ENCODE measurements at regions not wholly inside any gene's neighbourhood (a gene's known extent, or its start where the extent isn't known, plus 50 kb on each side); places are given as distances from the start of the nearest gene placed in this dataset.

DNA sequence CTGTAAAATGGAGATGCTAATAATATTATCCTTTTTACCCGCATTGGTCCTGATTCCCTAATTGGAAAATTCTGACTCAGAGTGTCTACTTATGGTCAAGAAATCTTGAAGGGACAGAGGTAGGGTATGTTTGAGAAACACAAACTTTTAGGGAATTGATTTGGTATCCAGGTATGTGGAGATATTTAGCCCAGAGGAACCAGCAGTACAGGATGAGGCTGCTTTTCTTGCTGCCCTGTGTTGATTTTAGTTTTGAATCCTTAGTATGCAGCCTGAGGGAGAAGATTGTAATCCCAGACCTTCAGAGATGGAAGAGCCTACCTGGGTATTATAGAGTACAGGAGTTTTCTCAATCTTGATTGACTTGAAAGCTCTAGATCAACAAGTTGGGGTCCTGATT lies 569.1 kb downstream of the PDCD6IP start:
- Histone ChIP-seq H3K4me1 (no peaks in the 10 kb centered on the region), H3K9me3 (no peaks in the 10 kb centered on the region), H3K27me3 (no peaks in the 10 kb centered on the region), H3K4me3 (no peak overlapping the region), H3K27ac (no peak overlapping the region), H3K36me3 (no peaks in the 10 kb centered on the region)
- TF ChIP-seq, protein P1, sequence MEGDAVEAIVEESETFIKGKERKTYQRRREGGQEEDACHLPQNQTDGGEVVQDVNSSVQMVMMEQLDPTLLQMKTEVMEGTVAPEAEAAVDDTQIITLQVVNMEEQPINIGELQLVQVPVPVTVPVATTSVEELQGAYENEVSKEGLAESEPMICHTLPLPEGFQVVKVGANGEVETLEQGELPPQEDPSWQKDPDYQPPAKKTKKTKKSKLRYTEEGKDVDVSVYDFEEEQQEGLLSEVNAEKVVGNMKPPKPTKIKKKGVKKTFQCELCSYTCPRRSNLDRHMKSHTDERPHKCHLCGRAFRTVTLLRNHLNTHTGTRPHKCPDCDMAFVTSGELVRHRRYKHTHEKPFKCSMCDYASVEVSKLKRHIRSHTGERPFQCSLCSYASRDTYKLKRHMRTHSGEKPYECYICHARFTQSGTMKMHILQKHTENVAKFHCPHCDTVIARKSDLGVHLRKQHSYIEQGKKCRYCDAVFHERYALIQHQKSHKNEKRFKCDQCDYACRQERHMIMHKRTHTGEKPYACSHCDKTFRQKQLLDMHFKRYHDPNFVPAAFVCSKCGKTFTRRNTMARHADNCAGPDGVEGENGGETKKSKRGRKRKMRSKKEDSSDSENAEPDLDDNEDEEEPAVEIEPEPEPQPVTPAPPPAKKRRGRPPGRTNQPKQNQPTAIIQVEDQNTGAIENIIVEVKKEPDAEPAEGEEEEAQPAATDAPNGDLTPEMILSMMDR (IDR thresholded peaks at IDR 0.05), result no peak
- intact Hi-C loops (cut with DNase I), result no loop called here
- no peak for DNase-seq (ENCODE audit: low spot score in 2 of 2)

DNA sequence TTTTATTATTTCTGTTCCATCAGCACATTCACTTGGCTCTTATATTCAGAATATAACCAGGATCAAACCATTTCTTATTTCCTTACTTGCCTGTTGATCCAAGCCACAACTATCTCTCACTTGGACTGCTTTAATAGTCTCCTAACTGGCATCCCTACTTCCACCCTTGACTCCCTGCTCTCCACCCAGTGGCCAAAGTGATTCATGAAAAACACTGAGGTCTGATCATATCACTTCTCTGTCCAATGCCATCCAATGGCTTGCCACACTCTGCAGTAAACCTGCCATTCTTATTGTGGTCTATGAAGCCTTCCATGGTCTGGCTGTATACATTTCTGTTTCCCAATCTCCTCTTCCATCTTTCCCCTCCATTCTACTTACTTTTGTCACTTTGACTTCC lies 576.1 kb downstream of the PDCD6IP start:
- H3K4me3 ChIP-seq, result no peak overlapping the region
- no peaks in the 10 kb centered on the region for H3K36me3 ChIP-seq
- DNase-seq (ENCODE audit: low spot score in 2 of 2), result no peak
- intact Hi-C loops (cut with DNase I), result no loop called here
- TF ChIP-seq, protein P1 (IDR thresholded peaks at IDR 0.05), result no peak
- no peaks in the 10 kb centered on the region for H3K4me1 ChIP-seq
- H3K27me3 ChIP-seq, result no peaks in the 10 kb centered on the region
- H3K27ac ChIP-seq, result no peak overlapping the region
- no peaks in the 10 kb centered on the region for H3K9me3 ChIP-seq

DNA sequence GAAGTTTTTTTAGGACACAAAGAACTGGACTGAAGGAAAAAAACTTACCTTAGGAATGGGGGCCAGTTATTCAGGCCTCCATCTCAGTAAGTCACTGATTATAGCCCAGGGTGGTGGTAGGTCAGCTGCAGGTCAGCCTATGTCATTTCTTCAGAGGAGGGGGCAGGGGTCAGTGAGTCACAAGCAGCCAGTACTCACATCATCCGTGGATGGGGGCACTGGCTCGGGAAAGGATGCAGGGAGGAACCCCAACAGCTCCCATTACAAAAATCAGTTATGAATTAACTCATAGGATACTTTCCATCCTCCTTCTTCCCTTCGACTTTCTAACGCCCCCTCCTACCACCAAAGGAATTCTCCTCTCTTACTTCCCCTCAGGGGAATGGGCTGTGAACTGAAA lies 578.3 kb downstream of the PDCD6IP start:
- Histone ChIP-seq H3K27me3 (no peaks in the 10 kb centered on the region), H3K4me3 (no peak overlapping the region), H3K4me1 (no peaks in the 10 kb centered on the region), H3K9me3 (no peaks in the 10 kb centered on the region), H3K36me3 (no peaks in the 10 kb centered on the region), H3K27ac (no peak overlapping the region)
- DNase-seq (ENCODE audit: low spot score in 2 of 2), result no peak
- intact Hi-C loops (cut with DNase I), result no loop called here
- TF ChIP-seq, protein P1 (IDR thresholded peaks at IDR 0.05), result no peak

DNA sequence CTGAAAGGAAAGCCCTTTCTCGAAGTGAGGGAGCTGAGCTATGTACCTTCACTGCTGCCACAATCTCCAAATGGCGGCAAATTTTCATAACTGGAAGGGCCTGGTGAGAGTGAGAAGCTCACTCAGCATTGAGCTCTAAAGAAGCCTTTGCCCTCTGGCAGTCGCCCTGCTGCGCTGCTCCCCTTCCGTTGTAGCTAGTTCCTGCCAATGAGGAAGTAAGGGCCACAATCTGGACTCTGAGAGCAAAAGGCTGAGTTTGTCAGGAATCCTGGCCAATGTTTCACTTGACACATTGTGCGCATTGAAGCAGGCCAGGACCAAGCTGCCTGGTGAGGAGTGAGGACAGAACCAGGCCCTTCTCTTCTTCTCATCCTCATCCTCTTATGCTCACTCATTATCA lies 579.5 kb downstream of the PDCD6IP start:
- intact Hi-C loops (cut with DNase I), result no loop called here
- Histone ChIP-seq H3K27ac (no peak overlapping the region), H3K4me1 (no peaks in the 10 kb centered on the region), H3K36me3 (no peaks in the 10 kb centered on the region), H3K4me3 (no peak overlapping the region), H3K9me3 (no peaks in the 10 kb centered on the region), H3K27me3 (no peaks in the 10 kb centered on the region)
- no peak for DNase-seq (ENCODE audit: low spot score in 2 of 2)
- TF ChIP-seq, protein P1 (IDR thresholded peaks at IDR 0.05), result no peak

DNA sequence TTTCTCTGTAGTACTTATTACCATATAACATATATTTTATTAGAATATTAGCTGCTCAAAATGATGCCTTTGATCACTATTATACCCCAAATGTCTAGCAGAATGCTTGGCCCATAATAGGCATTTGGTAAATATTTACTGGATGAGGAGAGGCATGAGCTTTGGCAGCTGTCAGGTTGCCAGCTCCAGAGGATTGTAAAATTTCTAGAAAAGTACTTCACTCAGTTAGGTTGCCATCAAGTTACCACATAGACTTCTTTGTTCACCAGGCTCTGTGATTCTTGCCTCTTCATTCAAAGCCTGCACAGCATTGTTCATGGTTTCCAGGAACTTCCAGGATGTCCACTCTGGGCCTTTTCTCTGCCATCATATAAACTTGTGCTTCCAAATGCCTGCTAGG lies 582.8 kb downstream of the PDCD6IP start:
- Histone ChIP-seq H3K4me1 (no peaks in the 10 kb centered on the region), H3K9me3 (no peaks in the 10 kb centered on the region), H3K27me3 (no peaks in the 10 kb centered on the region), H3K4me3 (no peak overlapping the region), H3K27ac (no peak overlapping the region), H3K36me3 (no peaks in the 10 kb centered on the region)
- TF ChIP-seq, protein P1 (IDR thresholded peaks at IDR 0.05), result no peak
- DNase-seq (ENCODE audit: low spot score in 2 of 2), result no peak
- intact Hi-C loops (cut with DNase I), result no loop called here

DNA sequence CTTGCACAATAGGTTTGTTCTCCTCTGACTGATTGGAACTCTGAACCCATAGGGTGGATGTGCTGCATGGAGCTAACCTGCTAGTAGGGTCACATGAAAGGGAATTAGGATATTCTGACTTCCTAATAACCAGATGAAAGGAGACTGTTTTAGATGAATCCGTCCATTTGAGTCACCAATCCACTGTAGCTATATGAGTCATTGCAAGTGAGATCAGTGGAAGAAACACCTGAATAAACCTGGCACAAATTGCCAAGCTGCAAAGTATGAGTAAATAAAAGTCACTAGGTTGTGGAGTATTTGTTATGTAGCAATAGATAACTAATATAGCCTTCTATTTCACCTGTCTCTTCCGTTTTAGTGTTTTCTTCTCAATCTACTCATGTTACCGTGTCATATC lies 584.4 kb downstream of the PDCD6IP start:
- Histone ChIP-seq H3K4me1 (no peaks in the 10 kb centered on the region), H3K9me3 (no peaks in the 10 kb centered on the region), H3K27me3 (no peaks in the 10 kb centered on the region), H3K4me3 (no peak overlapping the region), H3K27ac (no peak overlapping the region), H3K36me3 (no peaks in the 10 kb centered on the region)
- DNase-seq (ENCODE audit: low spot score in 2 of 2), result no peak
- intact Hi-C loops (cut with DNase I), result no loop called here
- TF ChIP-seq, protein P1 (IDR thresholded peaks at IDR 0.05), result no peak

All from ascending aorta (tissue), 2 donors.